Testis (tissue), 2 donors: ENCODE measurements at regions not wholly inside any gene's neighbourhood (a gene's known extent, or its start where the extent isn't known, plus 50 kb on each side); places are given as distances from the start of the nearest gene placed in this dataset.

Experiments used
- CTCF ChIP-seq, 3 experiments: fragments of 450-650 bp in 2 of 3; fragments of 200-600 bp in 1 of 3; sonication (generic) in 1 of 3; IDR thresholded peaks; one replicate each; pipeline ENCODE4 v1.5.1; 2016 to 2019; ENCODE audit warnings: antibody characterized with exemption in 3 of 3, mild to moderate bottlenecking in 2 of 3, moderate library complexity in 1 of 3
- POLR2A ChIP-seq: fragments of 450-650 bp; IDR thresholded peaks from one replicate; pipeline ENCODE4 v1.6.1; 2017; ENCODE audit warnings: antibody characterized with exemption, mild to moderate bottlenecking, moderate library complexity

DNA sequence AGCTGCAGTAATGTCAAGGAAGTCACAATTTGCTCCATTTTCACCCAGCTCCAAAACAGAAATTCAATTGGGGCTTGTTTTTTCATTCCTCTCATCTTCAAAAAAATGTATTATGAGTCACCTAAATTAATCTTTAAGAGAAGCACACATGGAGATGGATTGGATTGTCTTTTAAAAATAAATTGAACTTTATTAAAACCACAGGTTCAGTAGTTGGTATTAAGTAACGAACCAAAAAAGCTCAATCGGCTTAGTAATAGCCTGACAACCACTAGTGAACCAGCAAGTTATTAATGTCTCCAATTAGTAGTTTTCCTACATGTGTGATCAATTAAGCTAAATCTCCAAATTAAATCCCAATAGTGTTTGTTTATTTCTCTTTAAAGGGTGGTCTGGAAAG, 283.5 kb upstream of the GIMD1 start:
- TF ChIP-seq CTCF (IDR thresholded peaks at IDR 0.05) (no peak), POLR2A (no peak)
